Body of pancreas (tissue), 4 donors: ENCODE measurements at regions not wholly inside any gene's neighbourhood (a gene's known extent, or its start where the extent isn't known, plus 50 kb on each side); places are given as distances from the start of the nearest gene placed in this dataset.

Experiments used
- ATAC-seq: fragments of 150-250 bp; one replicate; pipeline ENCODE4 v1.9.1; 2016
- DNase-seq, 4 donors: peaks; one replicate each; pipeline ENCODE4 v3.0.0-alpha.2; 2019
- H3K27ac ChIP-seq, 4 donors: fragments of 200-600 bp; sonication (generic); 1 replicate in 3 of 4; 2 replicates in 1 of 4; pipeline versions ENCODE4 v1.5.1 to v1.6.1; 2016 to 2019; ENCODE audit warnings: mild to moderate bottlenecking in 1 of 4, mixed read lengths in 1 of 4, moderate library complexity in 1 of 4
- H3K27me3 ChIP-seq, 2 donors: fragments of 200-600 bp; sonication (generic); one replicate each; pipeline ENCODE4 v1.6.0; 2016; ENCODE audit warnings: mild to moderate bottlenecking in 1 of 2
- H3K36me3 ChIP-seq, 2 donors: fragments of 200-600 bp; sonication (generic); replicated peaks in 1 of 2; 2 replicates each; pipeline ENCODE4 v1.5.1; 2016; ENCODE audit warnings: low read depth in 2 of 2; ENCODE audit not compliant: insufficient read depth in 1 of 2
- H3K4me1 ChIP-seq: fragments of 200-600 bp; sonication (generic); one replicate; pipeline ENCODE4 v1.6.0; 2016
- H3K4me3 ChIP-seq, 2 donors: fragments of 200-600 bp; sonication (generic); 1 replicate in 1 of 2; 2 replicates in 1 of 2; pipeline ENCODE4 v1.5.1; 2016 to 2019
- H3K9me3 ChIP-seq, 3 donors: fragments of 200-600 bp; sonication (generic); 1 replicate in 2 of 3; 2 replicates in 1 of 3; pipeline ENCODE4 v1.5.1; 2016
- CTCF ChIP-seq, 7 experiments: fragments of 450-650 bp in 4 of 7; fragments of 200-600 bp in 3 of 7; sonication (generic) in 3 of 7; IDR thresholded peaks; one replicate each; pipeline ENCODE4 v1.5.1; 2016 to 2019; ENCODE audit warnings: antibody characterized with exemption in 7 of 7
- POLR2A ChIP-seq, 3 donors: fragments of 450-650 bp; IDR thresholded peaks; one replicate each; pipeline ENCODE4 v1.6.1; 2016; ENCODE audit warnings: antibody characterized with exemption in 3 of 3, mild to moderate bottlenecking in 2 of 3
- WGBS, 2 donors: methylation state at CpG; one replicate each; pipeline ENCODE4 v1.1.5; 2017; 5-methylcytosine and 5-hydroxymethylcytosine counted together
- intact Hi-C: fragments of 100-400 bp; cut with DNase I; formaldehyde crosslinking; loops from one replicate; pipeline ENCODE4 v1.15.1; 2023

DNA sequence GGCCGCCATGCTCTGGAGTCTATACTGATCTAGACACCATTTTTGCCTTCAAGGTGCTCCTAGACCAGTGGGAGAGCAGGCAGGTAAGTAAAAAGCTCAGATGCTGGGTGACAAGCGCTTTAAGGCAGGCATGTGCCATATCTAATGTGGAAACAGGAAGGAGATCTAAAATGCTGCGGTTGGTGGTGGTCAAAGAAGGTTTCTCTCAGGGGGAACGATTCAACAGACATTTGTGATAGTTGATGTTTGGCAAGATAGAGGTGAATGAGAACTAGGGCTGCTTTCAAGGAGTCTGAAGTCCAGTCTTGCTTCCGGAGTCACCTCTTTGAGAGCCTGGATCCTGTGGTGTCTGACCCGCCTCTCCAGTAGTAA, 146.2 kb upstream of the KLF4 start:
- H3K27me3 ChIP-seq, result no peaks in the 10 kb centered on the region

GRCh38 chr9:107635101-107635802, 145.7 kb upstream of the KLF4 start:
- TF ChIP-seq POLR2A (IDR thresholded peaks at IDR 0.05) (no peak), CTCF (IDR thresholded peaks at IDR 0.05) (no peak)
- peaks cover 18% of the 10 kb centered on the region for H3K4me1 ChIP-seq
- intact Hi-C loops, result no loop called here
- no peaks in the 10 kb centered on the region for H3K36me3 ChIP-seq
- H3K27ac ChIP-seq, result no peak overlapping the region
- no peaks in the 10 kb centered on the region for H3K27me3 ChIP-seq
- WGBS, 2 donors, result 78 to 81% methylated on average over 7 of the region's 7 CpGs
- no peaks in the 10 kb centered on the region for H3K9me3 ChIP-seq
- no peak for ATAC-seq
- H3K4me3 ChIP-seq, result no peak overlapping the region
- no peak for DNase-seq

More for the DNA sequence above, 146.2 kb upstream of the KLF4 start:
- 71 to 84% methylated on average over 6 of the region's 6 CpGs for WGBS, 2 donors
- intact Hi-C loops, result no loop called here
- peaks cover 18% of the 10 kb centered on the region for H3K4me1 ChIP-seq
- DNase-seq (no peak), ATAC-seq (no peak)
- no peaks in the 10 kb centered on the region for H3K36me3 ChIP-seq
- H3K4me3 ChIP-seq, result no peak overlapping the region
- H3K27ac ChIP-seq, result no peak overlapping the region
- no peak for TF ChIP-seq CTCF (IDR thresholded peaks at IDR 0.05)
- no peak for TF ChIP-seq POLR2A (IDR thresholded peaks at IDR 0.05)
- H3K9me3 ChIP-seq, result no peaks in the 10 kb centered on the region

GRCh38 chr9:107633406-107633805, 143.8 kb upstream of the KLF4 start:
- H3K4me1 ChIP-seq, result peaks cover 5% of the 10 kb centered on the region
- H3K9me3 ChIP-seq, result no peaks in the 10 kb centered on the region
- DNase-seq, result no peak
- H3K36me3 ChIP-seq, result no peaks in the 10 kb centered on the region
- no peak overlapping the region for H3K27ac ChIP-seq
- intact Hi-C loops, result no loop called here
- no peak for TF ChIP-seq POLR2A (IDR thresholded peaks at IDR 0.05)
- TF ChIP-seq CTCF (IDR thresholded peaks at IDR 0.05), result no peak
- H3K4me3 ChIP-seq, result no peak overlapping the region
- ATAC-seq, result no peak
- H3K27me3 ChIP-seq, result no peaks in the 10 kb centered on the region
- 36 to 47% methylated on average over 5 of the region's 5 CpGs for WGBS, 2 donors

DNA sequence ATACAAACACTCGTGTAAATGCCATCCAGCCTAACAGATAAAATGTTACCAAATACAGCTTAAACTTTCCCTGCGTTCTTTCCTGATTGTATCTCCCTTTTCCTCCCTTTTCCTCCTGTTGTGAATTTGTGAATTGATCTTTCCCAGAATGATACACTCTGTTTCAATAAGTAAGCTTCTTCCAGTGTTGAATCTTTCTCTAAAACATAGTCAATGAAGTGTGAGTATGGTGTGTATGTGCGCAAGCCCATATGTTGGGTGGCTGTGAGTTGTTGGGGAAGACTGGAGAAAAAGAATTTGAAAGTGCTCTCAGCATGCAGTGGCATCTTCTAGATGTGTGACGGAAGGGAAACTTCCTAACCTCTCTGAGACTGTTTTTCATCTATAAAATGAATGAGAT, 143.1 kb upstream of the KLF4 start:
- ATAC-seq (no peak), DNase-seq (no peak)
- Histone ChIP-seq H3K4me3 (no peak overlapping the region), H3K9me3 (no peaks in the 10 kb centered on the region), H3K27me3 (no peaks in the 10 kb centered on the region), H3K4me1 (peaks cover 4% of the 10 kb centered on the region), H3K36me3 (no peaks in the 10 kb centered on the region), H3K27ac (no peak overlapping the region)
- 80 to 81% methylated on average over 4 of the region's 4 CpGs for WGBS, 2 donors
- intact Hi-C loops, result no loop called here
- TF ChIP-seq CTCF (IDR thresholded peaks at IDR 0.05) (no peak), POLR2A (IDR thresholded peaks at IDR 0.05) (no peak)

- Histone ChIP-seq H3K4me1 (no peaks in the 10 kb centered on the region), H3K27me3 (no peaks in the 10 kb centered on the region), H3K27ac (no peak overlapping the region), H3K4me3 (no peak overlapping the region), H3K9me3 (no peaks in the 10 kb centered on the region), H3K36me3 (no peaks in the 10 kb centered on the region)
- DNase-seq (no peak), ATAC-seq (no peak)
- intact Hi-C loops, result no loop called here
- TF ChIP-seq POLR2A (IDR thresholded peaks at IDR 0.05), result no peak
- no peak for TF ChIP-seq CTCF (IDR thresholded peaks at IDR 0.05)
- WGBS, 2 donors, result 76 to 84% methylated on average over 8 to 9 of the region's 9 CpGs
Observed at GRCh38 chr9:107632216-107632615, 142.6 kb upstream of the KLF4 start.
